IMR-90 (cell line): ENCODE measurements at regions not wholly inside any gene's neighbourhood (a gene's known extent, or its start where the extent isn't known, plus 50 kb on each side); places are given as distances from the start of the nearest gene placed in this dataset.

Experiments used
- BHLHE40 ChIP-seq: fragments of 150-350 bp; IDR thresholded peaks from 2 replicates; pipeline ENCODE4 v1.6.1; 2016; ENCODE audit warnings: mild to moderate bottlenecking, low read depth, low read length
- CEBPB ChIP-seq: IDR thresholded peaks from 2 replicates; pipeline ENCODE4 v1.6.1; 2012; ENCODE audit warnings: low read depth, low read length, improper control_type of control experiment
- ELK1 ChIP-seq: fragments of 150-350 bp; IDR thresholded peaks from 2 replicates; pipeline ENCODE4 v1.6.1; 2016; ENCODE audit warnings: low read depth, mild to moderate bottlenecking, low read length, moderate library complexity, borderline replicate concordance
- MAFK ChIP-seq: IDR thresholded peaks from 2 replicates; pipeline ENCODE4 v1.6.1; 2012; ENCODE audit warnings: low read depth, low read length, improper control_type of control experiment
- POLR2A ChIP-seq: IDR thresholded peaks from 2 replicates; pipeline ENCODE4 v1.6.1; 2012; ENCODE audit warnings: mild to moderate bottlenecking, low read depth, low read length
- SMC3 ChIP-seq: fragments of 150-350 bp; IDR thresholded peaks from 2 replicates; pipeline ENCODE4 v1.6.1; 2016; ENCODE audit warnings: low read depth, mild to moderate bottlenecking, antibody characterized with exemption, low read length, moderate library complexity
- TF ChIP-seq, protein P1 (sequence below): conservative IDR thresholded peaks from 2 replicates; pipeline ENCODE4 v1.5.1; 2012; ENCODE audit warnings: mild to moderate bottlenecking, low read depth, low read length, improper control_type of control experiment

DNA sequence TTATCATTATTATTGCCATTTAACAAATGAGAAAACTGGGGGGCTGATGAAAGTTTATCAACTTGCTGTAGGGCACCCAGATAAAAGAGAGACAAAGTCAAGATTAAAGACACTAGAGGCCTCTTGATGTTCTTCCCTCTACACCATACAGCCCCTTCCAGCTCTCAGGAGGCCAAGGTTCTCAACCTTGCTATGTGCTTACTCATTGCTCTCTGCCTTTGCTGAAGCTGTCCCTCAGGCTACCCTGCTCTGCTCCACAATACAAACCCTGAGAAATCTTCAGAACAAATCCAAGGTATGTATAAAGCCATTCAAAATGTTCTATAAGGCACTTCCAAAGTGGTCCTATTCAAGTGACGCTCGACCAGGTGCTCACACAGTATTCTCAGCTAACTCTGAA, 329.9 kb upstream of the TNP1 start:
- TF ChIP-seq SMC3: no peak
- no peak for TF ChIP-seq POLR2A
- TF ChIP-seq, protein P1, sequence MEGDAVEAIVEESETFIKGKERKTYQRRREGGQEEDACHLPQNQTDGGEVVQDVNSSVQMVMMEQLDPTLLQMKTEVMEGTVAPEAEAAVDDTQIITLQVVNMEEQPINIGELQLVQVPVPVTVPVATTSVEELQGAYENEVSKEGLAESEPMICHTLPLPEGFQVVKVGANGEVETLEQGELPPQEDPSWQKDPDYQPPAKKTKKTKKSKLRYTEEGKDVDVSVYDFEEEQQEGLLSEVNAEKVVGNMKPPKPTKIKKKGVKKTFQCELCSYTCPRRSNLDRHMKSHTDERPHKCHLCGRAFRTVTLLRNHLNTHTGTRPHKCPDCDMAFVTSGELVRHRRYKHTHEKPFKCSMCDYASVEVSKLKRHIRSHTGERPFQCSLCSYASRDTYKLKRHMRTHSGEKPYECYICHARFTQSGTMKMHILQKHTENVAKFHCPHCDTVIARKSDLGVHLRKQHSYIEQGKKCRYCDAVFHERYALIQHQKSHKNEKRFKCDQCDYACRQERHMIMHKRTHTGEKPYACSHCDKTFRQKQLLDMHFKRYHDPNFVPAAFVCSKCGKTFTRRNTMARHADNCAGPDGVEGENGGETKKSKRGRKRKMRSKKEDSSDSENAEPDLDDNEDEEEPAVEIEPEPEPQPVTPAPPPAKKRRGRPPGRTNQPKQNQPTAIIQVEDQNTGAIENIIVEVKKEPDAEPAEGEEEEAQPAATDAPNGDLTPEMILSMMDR: no peak
- no peak for TF ChIP-seq MAFK
- TF ChIP-seq ELK1: no peak
- TF ChIP-seq BHLHE40: no peak
- no peak for TF ChIP-seq CEBPB
